ENCODE measurements at regions not wholly inside any gene's neighbourhood (a gene's known extent, or its start where the extent isn't known, plus 50 kb on each side); places are given as distances from the start of the nearest gene placed in this dataset.

DNA sequence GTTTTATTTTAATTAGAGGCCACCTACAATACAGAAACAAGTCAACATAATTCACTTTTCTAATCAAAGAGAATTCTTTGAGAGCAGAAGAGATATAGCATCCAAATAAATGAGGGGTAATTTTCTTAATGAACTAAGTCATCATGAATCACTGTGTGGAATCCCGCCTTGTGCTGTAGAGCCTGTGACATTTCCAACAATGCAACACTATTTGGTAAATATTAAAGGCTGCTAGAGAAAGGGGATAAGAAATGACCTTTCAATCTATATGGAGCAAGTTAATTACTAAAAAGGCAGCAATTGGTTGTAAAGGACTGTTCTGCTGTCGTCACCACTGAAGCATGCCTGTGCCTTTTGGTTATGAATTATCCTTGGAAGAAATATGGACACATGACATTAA is 345.7 kb upstream of the MAF start:
- TF ChIP-seq ARNTL (CRISPR knock-in tag; IDR thresholded peaks at IDR 0.05; ENCODE audit: borderline replicate concordance, low read depth): no peak
- no peak for TF ChIP-seq ESRRG (CRISPR knock-in tag; IDR thresholded peaks at IDR 0.05)
- no peak for TF ChIP-seq OSR1 (CRISPR knock-in tag; IDR thresholded peaks at IDR 0.05)
- TF ChIP-seq ZNF565 (CRISPR knock-in tag; conservative IDR thresholded peaks at IDR 0.05; ENCODE audit: low read depth): no peak
- TF ChIP-seq ZFP3 (CRISPR knock-in tag; IDR thresholded peaks at IDR 0.05): no peak
- TF ChIP-seq, protein P1, sequence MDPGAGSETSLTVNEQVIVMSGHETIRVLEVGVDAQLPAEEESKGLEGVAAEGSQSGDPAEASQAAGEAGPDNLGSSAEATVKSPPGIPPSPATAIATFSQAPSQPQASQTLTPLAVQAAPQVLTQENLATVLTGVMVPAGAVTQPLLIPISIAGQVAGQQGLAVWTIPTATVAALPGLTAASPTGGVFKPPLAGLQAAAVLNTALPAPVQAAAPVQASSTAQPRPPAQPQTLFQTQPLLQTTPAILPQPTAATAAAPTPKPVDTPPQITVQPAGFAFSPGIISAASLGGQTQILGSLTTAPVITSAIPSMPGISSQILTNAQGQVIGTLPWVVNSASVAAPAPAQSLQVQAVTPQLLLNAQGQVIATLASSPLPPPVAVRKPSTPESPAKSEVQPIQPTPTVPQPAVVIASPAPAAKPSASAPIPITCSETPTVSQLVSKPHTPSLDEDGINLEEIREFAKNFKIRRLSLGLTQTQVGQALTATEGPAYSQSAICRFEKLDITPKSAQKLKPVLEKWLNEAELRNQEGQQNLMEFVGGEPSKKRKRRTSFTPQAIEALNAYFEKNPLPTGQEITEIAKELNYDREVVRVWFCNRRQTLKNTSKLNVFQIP (CRISPR knock-in tag; IDR thresholded peaks at IDR 0.05; ENCODE audit: borderline replicate concordance, low read depth): no peak
